Sigmoid colon (tissue), 4 donors: ENCODE measurements at regions not wholly inside any gene's neighbourhood (a gene's known extent, or its start where the extent isn't known, plus 50 kb on each side); places are given as distances from the start of the nearest gene placed in this dataset.

ENCODE experiments used
- CTCF ChIP-seq, 4 experiments: fragments of 450-650 bp in 3 of 4; fragments of 200-600 bp in 1 of 4; IDR thresholded peaks; one replicate each; pipeline ENCODE4 v1.5.1; 2016 to 2019; ENCODE audit warnings: antibody characterized with exemption in 4 of 4, mild to moderate bottlenecking in 3 of 4, moderate library complexity in 2 of 4
- EP300 ChIP-seq, 4 donors: sonication (generic); formaldehyde crosslinking; IDR thresholded peaks; one replicate each; pipeline ENCODE4 v1.6.1; 2017; ENCODE audit warnings: antibody characterized with exemption in 4 of 4
- POLR2A ChIP-seq, 2 donors: fragments of 450-650 bp; IDR thresholded peaks; one replicate each; pipeline ENCODE4 v1.6.1; 2016; ENCODE audit warnings: antibody characterized with exemption in 2 of 2, mild to moderate bottlenecking in 2 of 2, moderate library complexity in 2 of 2

- TF ChIP-seq CTCF (IDR thresholded peaks at IDR 0.05) (no peak), POLR2A (IDR thresholded peaks at IDR 0.05) (no peak), EP300 (IDR thresholded peaks at IDR 0.05) (no peak)
These were observed 98.1 kb upstream of the IRS2 start for GRCh38 chr13:109884462-109884861.
